SH-SY5Y (cell line): ENCODE measurements at regions not wholly inside any gene's neighbourhood (a gene's known extent, or its start where the extent isn't known, plus 50 kb on each side); places are given as distances from the start of the nearest gene placed in this dataset.

ENCODE experiments used
- GATA2 ChIP-seq: IDR thresholded peaks from 2 replicates; pipeline ENCODE4 v1.6.1; 2011; ENCODE audit warnings: mild to moderate bottlenecking, low read depth, low read length
- GATA3 ChIP-seq: IDR thresholded peaks from 2 replicates; pipeline ENCODE4 v1.6.1; 2011; ENCODE audit warnings: low read depth, mild to moderate bottlenecking, low read length, moderate library complexity

DNA sequence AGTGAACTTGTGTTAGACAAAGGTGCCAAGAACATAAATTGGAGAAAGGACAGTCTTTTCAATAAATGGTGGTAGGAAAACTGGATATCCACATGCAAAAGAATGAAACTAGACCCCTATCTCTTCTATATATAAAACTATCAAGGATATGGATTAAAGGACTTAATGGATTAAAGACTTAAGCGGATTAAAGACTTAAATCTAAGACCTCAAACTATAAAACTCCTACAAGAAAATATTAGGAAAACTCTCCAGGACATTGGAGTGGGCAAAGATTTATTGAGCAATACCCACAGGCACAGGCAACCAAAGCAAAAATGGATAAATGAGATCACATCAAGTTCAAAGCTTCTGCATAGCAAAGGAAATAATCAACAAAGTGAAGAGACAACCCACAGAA lies 242.9 kb upstream of the MEOX2 start:
- TF ChIP-seq GATA3: no peak
- TF ChIP-seq GATA2: no peak

DNA sequence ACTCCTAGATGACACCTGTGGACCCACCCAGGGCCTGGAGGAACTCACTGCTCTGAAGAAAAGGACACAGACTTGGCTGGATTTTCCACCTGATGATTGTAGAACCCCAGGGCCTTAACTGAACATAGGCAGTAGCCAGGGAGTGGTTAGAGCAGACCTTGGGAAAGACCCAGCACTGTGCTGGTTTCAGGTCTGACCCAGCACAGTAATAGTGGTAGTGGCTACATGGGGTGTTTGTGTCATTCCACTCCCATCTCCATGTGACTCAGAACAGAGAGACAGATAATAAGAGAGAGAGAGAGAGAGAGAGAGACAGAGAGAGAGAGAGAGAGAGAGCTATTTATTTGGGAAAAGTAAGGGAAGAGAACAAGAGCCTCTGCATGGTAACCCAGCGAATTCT lies 239.1 kb upstream of the MEOX2 start:
- no peak for TF ChIP-seq GATA2
- no peak for TF ChIP-seq GATA3

DNA sequence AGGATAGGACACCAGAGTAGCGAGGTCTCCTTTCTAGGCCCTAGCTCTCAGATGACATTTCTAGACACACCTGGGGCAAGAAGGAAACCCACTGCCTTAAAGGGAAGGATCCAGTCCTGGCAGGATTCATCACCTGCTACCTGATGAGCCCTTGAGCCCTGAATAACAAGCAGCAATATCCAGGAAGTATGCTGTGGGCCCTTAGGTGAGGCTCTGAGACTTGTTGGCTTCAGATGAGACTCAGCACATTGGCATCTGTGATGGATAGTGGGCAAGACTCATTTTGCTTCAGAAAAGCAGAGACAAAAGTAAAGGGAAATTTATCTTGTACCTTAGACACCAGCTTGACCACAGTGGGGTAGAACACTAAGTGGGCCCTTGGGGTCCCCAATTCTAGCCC lies 238.4 kb upstream of the MEOX2 start:
- TF ChIP-seq GATA3 (no peak), GATA2 (no peak)

GRCh38 chr7:15922002-15922401 lies 235.5 kb upstream of the MEOX2 start:
- no peak for TF ChIP-seq GATA3
- TF ChIP-seq GATA2: no peak

DNA sequence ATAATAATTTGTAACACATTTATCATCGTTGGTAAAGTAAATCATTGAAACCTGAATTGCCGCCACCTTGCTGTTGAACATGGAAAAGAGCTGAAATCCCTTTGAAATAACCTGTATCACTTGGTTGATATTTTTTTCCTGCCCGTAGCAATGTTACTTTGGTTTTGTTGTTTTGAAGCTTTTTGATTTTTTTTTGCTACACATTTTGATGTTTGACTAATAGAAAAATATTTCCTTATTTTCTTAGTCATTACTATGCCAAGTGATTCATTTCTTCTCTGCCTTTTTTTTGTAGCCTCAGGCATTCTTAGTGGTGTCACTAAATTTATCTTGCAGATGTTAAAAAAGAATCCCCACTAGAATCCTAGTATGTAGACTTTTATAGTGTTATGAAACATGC lies 235.1 kb upstream of the MEOX2 start:
- TF ChIP-seq GATA2 (no peak), GATA3 (no peak)

- TF ChIP-seq GATA3 (no peak), GATA2 (no peak)
These were observed 234.5 kb upstream of the MEOX2 start for GRCh38 chr7:15920953-15921352.

DNA sequence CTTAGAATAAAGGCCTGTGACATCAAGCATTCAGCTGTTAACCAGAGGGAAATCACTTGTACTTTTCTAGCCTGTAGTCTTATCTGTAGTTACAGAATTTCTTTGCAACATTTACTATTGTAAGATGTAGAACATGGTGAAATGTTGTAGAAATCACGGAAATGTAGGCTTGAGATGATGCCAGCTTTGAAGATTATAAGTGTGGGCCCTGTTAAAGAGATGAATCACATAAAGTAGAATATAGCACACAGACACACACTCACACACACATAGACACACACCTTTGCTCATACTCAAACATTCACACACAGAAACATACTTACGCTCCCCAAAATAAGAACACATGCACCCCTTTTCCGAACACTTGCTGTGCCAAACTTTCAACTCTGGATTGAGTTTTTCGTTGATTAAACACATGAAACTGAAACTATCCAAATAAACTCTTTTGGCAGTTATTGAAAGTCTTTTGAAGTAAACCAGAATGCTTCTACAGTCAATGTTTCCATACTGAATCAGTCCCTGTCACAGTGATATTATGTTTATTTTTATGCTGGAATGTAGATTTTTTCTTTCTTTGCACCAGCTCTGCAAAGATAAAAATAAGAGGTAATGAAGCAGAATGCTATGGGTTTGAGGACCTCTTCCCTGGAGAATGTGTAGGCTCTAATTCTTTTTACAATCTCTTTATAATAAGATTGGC lies 230.3 kb upstream of the MEOX2 start:
- TF ChIP-seq GATA3: no peak

- no peak for TF ChIP-seq GATA2
- no peak for TF ChIP-seq GATA3
These were observed 229.3 kb upstream of the MEOX2 start for GRCh38 chr7:15915686-15916293.

GRCh38 chr7:15914611-15915010 lies 228.1 kb upstream of the MEOX2 start:
- TF ChIP-seq GATA2: no peak
- TF ChIP-seq GATA3: no peak

DNA sequence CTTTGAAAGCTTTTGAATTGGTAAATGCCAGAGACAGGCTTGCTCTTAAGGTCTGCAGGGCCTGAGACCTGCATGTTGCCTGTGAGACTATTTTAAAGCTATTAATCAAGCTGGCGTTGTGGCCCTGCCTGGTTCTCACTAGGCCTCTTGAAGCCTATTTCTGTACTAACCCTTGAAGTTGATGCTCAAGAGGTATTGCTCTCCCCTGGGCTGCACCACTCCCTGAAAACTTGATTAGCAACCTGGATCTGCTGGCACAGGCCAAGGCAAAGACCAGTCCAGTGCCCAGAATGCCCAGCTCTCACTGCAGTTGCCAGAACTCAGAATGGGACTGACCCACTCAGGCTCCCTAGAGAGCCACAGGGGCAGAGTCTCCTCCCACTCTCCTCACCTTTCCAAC lies 220.0 kb upstream of the MEOX2 start:
- TF ChIP-seq GATA3 (no peak), GATA2 (no peak)

DNA sequence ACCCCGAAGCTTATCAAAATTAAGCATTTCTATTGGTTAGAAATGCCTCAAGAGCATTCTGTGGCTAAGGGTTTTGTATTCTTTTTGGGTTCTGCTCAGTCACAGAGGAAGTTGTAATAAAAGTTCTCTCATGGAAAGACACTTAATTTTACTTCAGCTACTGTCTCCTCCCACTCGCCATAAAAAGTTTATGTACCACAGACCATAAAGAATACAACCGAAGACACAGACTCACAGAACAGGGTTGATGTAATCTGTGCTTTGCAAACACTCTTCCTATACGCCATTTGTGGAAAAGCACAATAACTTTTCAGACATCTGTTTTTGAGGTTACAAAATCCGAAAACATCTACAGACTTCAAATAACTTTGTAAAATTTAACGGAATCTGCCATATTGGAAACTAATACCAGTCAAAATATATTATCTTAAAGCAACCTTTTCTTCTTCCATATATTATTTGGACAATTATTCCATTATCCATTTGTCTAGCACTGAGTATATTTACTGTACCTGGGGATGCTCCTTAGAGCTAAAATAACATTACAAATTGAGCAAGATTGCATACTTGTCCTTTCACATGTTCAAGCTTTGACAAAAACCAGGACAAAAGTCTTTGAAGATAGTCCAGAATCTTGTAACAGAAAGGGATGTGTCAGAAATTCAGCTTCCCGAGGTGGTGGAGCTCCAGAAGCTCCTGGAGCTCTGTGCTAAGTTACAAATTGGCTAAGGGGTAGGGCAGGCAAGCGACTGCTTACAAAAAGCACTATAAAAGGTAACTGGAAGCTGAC lies 219.0 kb upstream of the MEOX2 start:
- no peak for TF ChIP-seq GATA3
- no peak for TF ChIP-seq GATA2

- no peak for TF ChIP-seq GATA2
- TF ChIP-seq GATA3: no peak
These were observed 204.8 kb upstream of the MEOX2 start for GRCh38 chr7:15891151-15891881.

DNA sequence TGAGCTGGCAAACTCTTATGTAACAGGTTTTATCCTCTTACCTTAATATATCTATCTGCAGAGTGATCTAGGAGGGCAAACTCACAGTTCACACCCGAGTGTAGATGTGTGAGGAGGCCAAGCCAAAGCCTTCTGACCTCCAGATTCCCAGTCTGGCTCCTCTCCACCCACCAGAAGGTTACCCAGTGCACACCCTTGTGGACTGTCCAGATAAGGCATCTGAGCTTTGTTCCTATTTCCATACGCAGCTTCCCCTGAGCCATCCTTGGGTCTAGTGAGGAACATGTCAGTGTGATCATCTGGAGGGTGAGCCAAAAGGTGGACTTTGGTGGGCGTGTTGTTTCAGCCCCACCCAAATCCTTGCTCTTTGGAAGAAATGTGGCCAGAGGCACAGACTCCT lies 203.0 kb upstream of the MEOX2 start:
- no peak for TF ChIP-seq GATA3
- no peak for TF ChIP-seq GATA2

DNA sequence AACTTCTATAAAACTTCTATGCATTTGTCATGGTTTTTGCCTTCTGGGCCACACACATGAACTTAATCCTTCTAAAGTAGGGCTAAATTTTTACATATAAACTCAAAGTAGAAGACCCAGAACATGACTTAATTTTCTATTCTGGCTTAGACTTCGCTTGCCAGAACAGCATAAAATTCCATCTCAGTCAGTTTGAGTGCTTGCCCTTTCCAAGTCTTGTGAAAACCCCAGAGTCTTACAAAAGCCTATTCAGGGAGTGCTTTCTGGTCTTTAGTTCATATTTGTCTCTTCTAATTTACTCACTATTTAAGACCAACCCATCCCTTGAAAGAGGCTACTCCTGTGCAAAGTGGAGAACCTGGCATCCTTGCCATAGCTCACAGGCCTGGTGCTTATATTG lies 201.6 kb upstream of the MEOX2 start:
- TF ChIP-seq GATA2 (no peak), GATA3 (no peak)
